DND-41 (cell line): ENCODE measurements at regions not wholly inside any gene's neighbourhood (a gene's known extent, or its start where the extent isn't known, plus 50 kb on each side); places are given as distances from the start of the nearest gene placed in this dataset.
"Not testable (repeated sequence)": the region's sequence is repeated elsewhere in the genome, so short reads cannot be mapped to it uniquely, and the experiment has no call there.

ENCODE experiments used
- ATAC-seq: fragments of 200-7000 bp; cut with Tn5 transposase; 3 replicates; pipeline ENCODE4 v1.9.1; 2021; ENCODE audit warnings: low read depth; ENCODE audit not compliant: insufficient read depth
- DNase-seq: peaks from one replicate; pipeline ENCODE4 v3.0.0-alpha.2; 2020
- H2AFZ ChIP-seq: 2 replicates; pipeline ENCODE4 v1.6.0; 2012; ENCODE audit warnings: low read depth, low read length
- H3K27ac ChIP-seq: 2 replicates; pipeline ENCODE4 v1.5.1; 2012; ENCODE audit warnings: low read length, inconsistent platforms
- H3K27me3 ChIP-seq: fragments of 200-600 bp; sonication (generic); 2 replicates; pipeline ENCODE4 v1.6.0; 2012; ENCODE audit warnings: low read length, mild to moderate bottlenecking, inconsistent platforms; ENCODE audit not compliant: insufficient read depth, poor library complexity
- H3K36me3 ChIP-seq: 2 replicates; pipeline ENCODE4 v1.5.1; 2012; ENCODE audit warnings: low read length, inconsistent platforms; ENCODE audit not compliant: insufficient read depth
- H3K4me1 ChIP-seq: 2 replicates; pipeline ENCODE4 v1.5.1; 2012; ENCODE audit warnings: mild to moderate bottlenecking, low read length; ENCODE audit not compliant: insufficient read depth
- H3K4me2 ChIP-seq: 2 replicates; pipeline ENCODE4 v1.6.0; 2012; ENCODE audit warnings: mild to moderate bottlenecking, moderate library complexity, low read length, inconsistent platforms; ENCODE audit not compliant: insufficient read depth
- H3K4me3 ChIP-seq, 2 experiments: fragments of 200-600 bp in 1 of 2; shearing (Covaris generic) in 1 of 2; 2 replicates each; pipeline ENCODE4 v1.5.1; 2012 to 2016; ENCODE audit warnings: inconsistent platforms in 2 of 2, low read length in 2 of 2, mild to moderate bottlenecking in 2 of 2, low read depth in 1 of 2, moderate library complexity in 1 of 2
- H3K79me2 ChIP-seq: 2 replicates; pipeline ENCODE4 v1.6.0; 2012; ENCODE audit warnings: low read length, inconsistent platforms; ENCODE audit not compliant: insufficient read depth
- H3K9ac ChIP-seq: 2 replicates; pipeline ENCODE4 v1.6.0; 2012; ENCODE audit warnings: low read depth, mild to moderate bottlenecking, inconsistent platforms, low read length, moderate library complexity
- H3K9me3 ChIP-seq: 2 replicates; pipeline ENCODE4 v1.5.1; 2012; ENCODE audit warnings: low read length, moderate library complexity, mild to moderate bottlenecking, inconsistent platforms; ENCODE audit not compliant: insufficient read depth, severe bottlenecking
- H4K20me1 ChIP-seq: 2 replicates; pipeline ENCODE4 v1.6.0; 2012; ENCODE audit warnings: low read length; ENCODE audit not compliant: insufficient read depth
- EZH2 ChIP-seq: IDR thresholded peaks from 3 replicates; pipeline ENCODE4 v1.6.1; 2012; ENCODE audit warnings: borderline replicate concordance, low read depth, mild to moderate bottlenecking, moderate library complexity, low read length, inconsistent platforms; ENCODE audit not compliant: severe bottlenecking
- TF ChIP-seq, protein P1 (sequence below): IDR thresholded peaks from 2 replicates; pipeline ENCODE4 v1.5.1; 2012; ENCODE audit warnings: borderline replicate concordance, low read length, moderate library complexity, mild to moderate bottlenecking; ENCODE audit not compliant: poor library complexity, severe bottlenecking; ENCODE audit errors: extremely low read depth

DNA sequence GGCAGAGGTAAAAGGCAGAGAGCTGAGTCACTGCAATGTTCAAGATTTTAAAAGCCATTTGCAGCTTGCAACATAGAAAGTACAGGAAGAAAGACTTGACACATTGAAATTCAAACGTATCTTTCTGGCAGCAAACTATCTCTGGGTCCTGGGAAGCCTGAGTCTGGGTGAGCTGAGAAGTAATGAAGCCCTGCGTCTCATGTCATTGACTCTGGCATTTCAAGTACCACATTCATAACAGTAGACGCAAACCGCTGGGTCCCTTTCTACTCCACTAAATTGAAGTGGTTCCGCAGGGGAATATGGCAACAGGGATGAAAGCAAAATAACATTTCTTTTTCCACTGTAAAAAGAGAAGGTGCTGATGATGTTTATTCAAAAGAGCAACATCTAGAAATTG, 694.3 kb downstream of the BRINP1 start:
- H2AFZ ChIP-seq, result no peak overlapping the region
- no peak for ATAC-seq

DNA sequence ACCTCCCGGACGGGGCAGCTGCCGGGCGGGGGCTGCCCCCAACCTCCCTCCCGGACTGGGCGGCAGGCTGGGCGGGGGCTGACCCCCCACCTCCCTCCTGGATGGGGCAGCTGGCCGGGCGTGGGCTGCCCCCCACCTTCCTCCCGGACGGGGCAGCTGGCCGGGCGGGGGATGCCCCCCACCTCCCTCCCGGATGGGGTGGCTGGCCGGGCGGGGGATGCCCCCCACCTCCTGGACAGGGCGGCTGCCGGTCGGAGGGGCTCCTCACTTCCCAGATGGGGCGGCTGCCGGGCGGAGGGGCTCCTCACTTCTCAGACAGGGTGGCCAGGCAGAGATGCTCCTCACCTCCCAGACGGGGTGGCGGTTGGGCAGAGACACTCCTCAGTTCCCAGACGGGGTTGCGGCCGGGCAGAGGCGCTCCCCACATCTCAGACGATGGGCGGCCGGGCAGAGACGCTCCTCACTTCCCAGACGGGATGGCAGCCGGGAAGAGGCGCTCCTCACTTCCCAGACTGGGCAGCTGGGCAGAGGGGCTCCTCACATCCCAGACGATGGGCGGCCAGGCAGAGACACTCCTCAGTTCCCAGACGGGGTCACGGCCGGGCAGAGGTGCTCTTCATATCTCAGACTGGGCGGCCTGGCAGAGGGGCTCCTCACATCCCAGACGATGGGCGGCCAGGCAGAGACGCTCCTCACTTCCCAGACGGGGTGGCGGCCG, 691.1 kb downstream of the BRINP1 start:
- ATAC-seq, H3K4me2 ChIP-seq, H3K9ac ChIP-seq, H3K4me3 ChIP-seq, H3K27ac ChIP-seq, H3K9me3 ChIP-seq, H3K4me1 ChIP-seq, DNase-seq, H3K27me3 ChIP-seq, H4K20me1 ChIP-seq, H3K79me2 ChIP-seq, H3K36me3 ChIP-seq, H2AFZ ChIP-seq: not testable (repeated sequence)

More for the DNA sequence above, 694.3 kb downstream of the BRINP1 start:
- Histone ChIP-seq H3K4me2 (no peak overlapping the region), H3K36me3 (no peaks in the 10 kb centered on the region), H3K4me1 (no peaks in the 10 kb centered on the region), H4K20me1 (no peaks in the 10 kb centered on the region), H3K9ac (no peak overlapping the region), H3K4me3 (no peak overlapping the region), H3K9me3 (no peaks in the 10 kb centered on the region), H3K27ac (no peak overlapping the region), H3K79me2 (no peaks in the 10 kb centered on the region), H3K27me3 (no peaks in the 10 kb centered on the region)
- DNase-seq, result no peak
- no peak for TF ChIP-seq EZH2
- TF ChIP-seq, protein P1, sequence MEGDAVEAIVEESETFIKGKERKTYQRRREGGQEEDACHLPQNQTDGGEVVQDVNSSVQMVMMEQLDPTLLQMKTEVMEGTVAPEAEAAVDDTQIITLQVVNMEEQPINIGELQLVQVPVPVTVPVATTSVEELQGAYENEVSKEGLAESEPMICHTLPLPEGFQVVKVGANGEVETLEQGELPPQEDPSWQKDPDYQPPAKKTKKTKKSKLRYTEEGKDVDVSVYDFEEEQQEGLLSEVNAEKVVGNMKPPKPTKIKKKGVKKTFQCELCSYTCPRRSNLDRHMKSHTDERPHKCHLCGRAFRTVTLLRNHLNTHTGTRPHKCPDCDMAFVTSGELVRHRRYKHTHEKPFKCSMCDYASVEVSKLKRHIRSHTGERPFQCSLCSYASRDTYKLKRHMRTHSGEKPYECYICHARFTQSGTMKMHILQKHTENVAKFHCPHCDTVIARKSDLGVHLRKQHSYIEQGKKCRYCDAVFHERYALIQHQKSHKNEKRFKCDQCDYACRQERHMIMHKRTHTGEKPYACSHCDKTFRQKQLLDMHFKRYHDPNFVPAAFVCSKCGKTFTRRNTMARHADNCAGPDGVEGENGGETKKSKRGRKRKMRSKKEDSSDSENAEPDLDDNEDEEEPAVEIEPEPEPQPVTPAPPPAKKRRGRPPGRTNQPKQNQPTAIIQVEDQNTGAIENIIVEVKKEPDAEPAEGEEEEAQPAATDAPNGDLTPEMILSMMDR, result no peak

DNA sequence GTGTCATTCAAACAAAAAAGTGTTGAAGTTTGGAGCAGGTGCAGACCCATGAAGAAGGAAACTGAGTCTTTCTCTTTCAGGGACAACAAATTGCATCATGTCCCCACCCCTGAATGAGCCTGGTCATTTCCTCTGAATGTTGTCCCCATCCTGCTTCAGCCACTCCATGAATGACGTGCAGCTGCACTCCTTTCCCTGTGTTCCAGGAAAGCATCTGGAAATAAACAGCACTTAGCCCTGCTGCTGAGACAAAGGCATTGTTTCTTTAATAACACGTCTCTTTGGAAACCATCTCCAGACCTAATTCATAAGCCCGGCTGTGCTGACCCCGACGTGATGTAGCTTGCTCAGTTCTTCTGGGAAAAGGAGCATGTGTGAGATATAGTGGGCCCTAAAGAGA, 682.3 kb downstream of the BRINP1 start:
- Histone ChIP-seq H3K4me2 (no peak overlapping the region), H3K27ac (no peak overlapping the region), H3K4me3 (no peak overlapping the region), H3K79me2 (no peaks in the 10 kb centered on the region), H3K27me3 (no peaks in the 10 kb centered on the region), H3K9me3 (no peaks in the 10 kb centered on the region), H3K36me3 (no peaks in the 10 kb centered on the region), H3K9ac (no peak overlapping the region), H3K4me1 (no peaks in the 10 kb centered on the region), H4K20me1 (no peaks in the 10 kb centered on the region), H2AFZ (no peak overlapping the region)
- ATAC-seq, result no peak
- DNase-seq, result no peak
- TF ChIP-seq EZH2, result no peak
- TF ChIP-seq, protein P1, result no peak

DNA sequence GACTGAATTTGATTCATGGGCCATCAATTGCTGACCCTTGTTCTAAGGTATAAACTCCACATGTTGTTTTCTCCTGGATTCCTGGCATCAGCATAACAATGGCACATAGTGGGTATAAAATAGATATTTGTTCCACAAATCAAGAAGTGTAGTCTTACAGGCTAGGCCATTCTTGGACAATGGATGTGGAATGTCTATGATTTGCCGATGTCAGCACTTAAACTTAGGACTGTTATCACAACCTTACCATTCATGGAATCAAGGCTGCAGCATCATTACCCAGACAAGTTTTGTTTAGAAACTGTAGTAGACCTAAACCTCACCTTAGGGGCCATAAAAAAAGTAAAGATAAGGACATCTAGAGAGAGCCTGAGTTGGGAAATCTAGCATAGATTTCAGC, 680.0 kb downstream of the BRINP1 start:
- Histone ChIP-seq H2AFZ (no peak overlapping the region), H3K79me2 (no peaks in the 10 kb centered on the region), H3K4me3 (no peak overlapping the region), H3K4me1 (no peaks in the 10 kb centered on the region), H3K4me2 (no peak overlapping the region), H3K36me3 (no peaks in the 10 kb centered on the region), H3K27me3 (no peaks in the 10 kb centered on the region), H3K9ac (no peak overlapping the region), H4K20me1 (no peaks in the 10 kb centered on the region), H3K9me3 (no peaks in the 10 kb centered on the region), H3K27ac (no peak overlapping the region)
- DNase-seq (no peak), ATAC-seq (no peak)
- TF ChIP-seq EZH2, result no peak
- TF ChIP-seq, protein P1, result no peak
